CD4-positive, alpha-beta memory T cell (primary cell): ENCODE measurements at regions not wholly inside any gene's neighbourhood (a gene's known extent, or its start where the extent isn't known, plus 50 kb on each side); places are given as distances from the start of the nearest gene placed in this dataset.

Source experiments
- CTCF ChIA-PET: fragments of 350-600 bp; sonication (Branson Sonifier 250); formaldehyde crosslinking; loops from one replicate; lab custom pipeline; 2021; ENCODE audit warnings: inconsistent platforms; ENCODE audit not compliant: partially characterized antibody; lab: Charles Lee
- POLR2A ChIA-PET: fragments of 350-600 bp; sonication (Branson Sonifier 250); formaldehyde crosslinking; loops from one replicate; lab custom pipeline; 2021; ENCODE audit not compliant: partially characterized antibody; lab: Charles Lee
- DNase-seq, 5 donors: peaks; one replicate each; pipeline versions ENCODE4 v3.0.0 to v3.0.0-alpha.2; 2020 to 2022; ENCODE audit warnings: mixed read lengths in 1 of 5
- H3K27ac ChIP-seq: one replicate; pipeline ENCODE4 v1.7.0; 2013; ENCODE audit warnings: low read depth, low read length
- H3K27me3 ChIP-seq: 2 replicates; pipeline ENCODE4 v1.7.0; 2013; ENCODE audit warnings: mild to moderate bottlenecking, low read length, moderate library complexity; ENCODE audit not compliant: insufficient read depth
- H3K36me3 ChIP-seq: 2 replicates; pipeline ENCODE4 v1.7.0; 2013; ENCODE audit warnings: mild to moderate bottlenecking, low read length, moderate library complexity; ENCODE audit not compliant: insufficient read depth
- H3K4me1 ChIP-seq: 2 replicates; pipeline ENCODE4 v1.7.0; 2013; ENCODE audit warnings: mild to moderate bottlenecking, low read length, moderate library complexity; ENCODE audit not compliant: insufficient read depth
- H3K4me3 ChIP-seq, 2 donors: one replicate each; pipeline ENCODE4 v1.7.0; 2013; ENCODE audit warnings: low read length in 2 of 2, mild to moderate bottlenecking in 1 of 2
- H3K9me3 ChIP-seq, 2 donors: one replicate each; pipeline ENCODE4 v1.7.0; 2013; ENCODE audit warnings: low read length in 2 of 2, control low read depth in 1 of 2; ENCODE audit not compliant: control insufficient read depth in 1 of 2
- H3K27ac Mint-ChIP-seq, 7 donors: one replicate each; pipeline ENCODE4 v1.8.0; 2020 to 2021; ENCODE audit warnings: mixed read lengths in 7 of 7, mild to moderate bottlenecking in 6 of 7, inconsistent platforms in 3 of 7, moderate library complexity in 3 of 7
- H3K27me3 Mint-ChIP-seq, 2 donors: one replicate each; pipeline ENCODE4 v1.8.0; 2020 to 2021; ENCODE audit warnings: mixed read lengths in 2 of 2
- H3K36me3 Mint-ChIP-seq, 2 donors: one replicate each; pipeline ENCODE4 v1.8.0; 2020 to 2021; ENCODE audit warnings: mixed read lengths in 2 of 2, inconsistent platforms in 1 of 2, mild to moderate bottlenecking in 1 of 2
- H3K4me1 Mint-ChIP-seq, 4 donors: one replicate each; pipeline ENCODE4 v1.8.0; 2020 to 2021; ENCODE audit warnings: mixed read lengths in 4 of 4, mild to moderate bottlenecking in 1 of 4
- H3K4me3 Mint-ChIP-seq, 8 donors: one replicate each; pipeline ENCODE4 v1.8.0; 2020 to 2021; ENCODE audit warnings: mixed read lengths in 8 of 8, mild to moderate bottlenecking in 7 of 8, moderate library complexity in 6 of 8, inconsistent platforms in 3 of 8
- H3K9me3 Mint-ChIP-seq, 8 donors: one replicate each; pipeline ENCODE4 v1.8.0; 2020 to 2021; ENCODE audit warnings: mixed read lengths in 8 of 8, mild to moderate bottlenecking in 5 of 8, inconsistent platforms in 3 of 8, moderate library complexity in 1 of 8
- intact Hi-C: fragments of 100-400 bp; cut with micrococcal nuclease; formaldehyde crosslinking; loops from one replicate; pipeline ENCODE4 v1.15.1; 2023

- POLR2A ChIA-PET = no interaction called here
- intact Hi-C loops = no loop called here
Measured at GRCh38 chr11:31926816-31927528, 115.8 kb upstream of the PAX6 start.

DNA sequence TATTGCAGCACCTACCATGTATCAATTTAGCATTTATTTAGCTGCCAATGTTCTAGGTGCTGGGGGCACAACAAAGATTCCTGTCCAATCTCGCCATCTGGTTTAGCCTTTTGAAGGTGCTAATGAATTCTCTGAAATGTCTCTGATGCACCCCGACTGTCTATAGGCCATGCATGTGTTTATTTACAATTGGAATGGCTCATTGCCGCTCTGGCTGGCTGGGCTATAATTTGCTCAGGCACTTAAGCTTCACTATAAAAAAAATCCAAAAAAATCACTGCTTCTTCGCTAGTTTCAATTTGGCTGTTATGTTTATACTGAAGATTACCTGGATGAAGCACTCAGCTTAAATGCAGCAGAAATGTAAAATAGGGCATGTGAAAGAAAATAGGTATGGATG is 115.0 kb upstream of the PAX6 start:
- no peaks in the 10 kb centered on the region for H3K36me3 Mint-ChIP-seq
- ChIA-PET CTCF (interaction anchor here (0.6 kb wide), 1 partner anchor 367 kb away, joined by 4 read pairs; no protein-coding TSS in a partner anchor), POLR2A (no interaction called here)
- Histone ChIP-seq H3K4me3 (no peak overlapping the region), H3K36me3 (no peaks in the 10 kb centered on the region), H3K27me3 (no peaks in the 10 kb centered on the region), H3K4me1 (no peaks in the 10 kb centered on the region), H3K9me3 (no peaks in the 10 kb centered on the region), H3K27ac (no peak overlapping the region)
- no peak for DNase-seq
- H3K27ac Mint-ChIP-seq = no peak overlapping the region
- H3K4me1 Mint-ChIP-seq = no peaks in the 10 kb centered on the region
- peaks cover 8 to 10% of the 10 kb centered on the region in 2 donors for H3K27me3 Mint-ChIP-seq
- intact Hi-C loops = no loop called here
- H3K4me3 Mint-ChIP-seq = no peak overlapping the region
- H3K9me3 Mint-ChIP-seq = peaks cover 0 to 2% (median 0%) of the 10 kb centered on the region in 8 donors

More at GRCh38 chr11:31926816-31927528, 115.8 kb upstream of the PAX6 start:
- CTCF ChIA-PET = no interaction called here
- Mint-ChIP-seq H3K9me3 (peaks cover 0 to 2% (median 0%) of the 10 kb centered on the region in 8 donors), H3K27me3 (peaks cover 4 to 10% of the 10 kb centered on the region in 2 donors), H3K36me3 (no peaks in the 10 kb centered on the region), H3K4me1 (no peaks in the 10 kb centered on the region), H3K4me3 (no peak overlapping the region), H3K27ac (no peak overlapping the region)
- DNase-seq = no peak
- Histone ChIP-seq H3K4me1 (no peaks in the 10 kb centered on the region), H3K27ac (no peak overlapping the region), H3K36me3 (no peaks in the 10 kb centered on the region), H3K27me3 (no peaks in the 10 kb centered on the region), H3K9me3 (no peaks in the 10 kb centered on the region), H3K4me3 (no peak overlapping the region)

DNA sequence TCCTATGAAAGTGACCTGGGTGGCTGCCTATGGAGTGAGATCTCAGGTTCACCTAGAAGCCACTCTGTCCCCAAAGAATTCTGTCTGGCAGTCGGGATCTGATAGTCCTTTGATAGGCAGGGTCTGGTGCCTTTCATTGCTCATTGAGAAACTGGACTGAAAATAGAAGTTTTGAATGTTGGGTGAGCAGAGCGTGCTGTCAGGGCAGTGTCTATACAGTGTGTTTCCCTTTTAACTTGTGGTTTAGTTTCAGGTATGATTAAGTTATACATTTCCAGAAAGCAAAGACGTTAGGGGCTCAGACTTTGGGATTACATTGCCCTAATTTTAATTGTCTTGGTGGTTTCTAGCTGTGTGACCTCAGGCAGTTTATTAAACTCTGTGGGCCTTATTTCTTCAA is 111.3 kb upstream of the PAX6 start:
- no peak overlapping the region for H3K27ac Mint-ChIP-seq
- H3K27ac ChIP-seq = no peak overlapping the region
- H3K36me3 ChIP-seq = no peaks in the 10 kb centered on the region
- no peaks in the 10 kb centered on the region for H3K4me1 Mint-ChIP-seq
- H3K4me3 Mint-ChIP-seq = no peak overlapping the region
- no peaks in the 10 kb centered on the region for H3K9me3 ChIP-seq
- peaks cover 0 to 4% (median 0%) of the 10 kb centered on the region in 8 donors for H3K9me3 Mint-ChIP-seq
- ChIA-PET CTCF (no interaction called here), POLR2A (no interaction called here)
- intact Hi-C loops = no loop called here
- H3K4me1 ChIP-seq = no peaks in the 10 kb centered on the region
- peaks cover 4 to 12% of the 10 kb centered on the region in 2 donors for H3K27me3 Mint-ChIP-seq
- no peak for DNase-seq
- no peak overlapping the region for H3K4me3 ChIP-seq
- no peaks in the 10 kb centered on the region for H3K27me3 ChIP-seq
- H3K36me3 Mint-ChIP-seq = no peaks in the 10 kb centered on the region

DNA sequence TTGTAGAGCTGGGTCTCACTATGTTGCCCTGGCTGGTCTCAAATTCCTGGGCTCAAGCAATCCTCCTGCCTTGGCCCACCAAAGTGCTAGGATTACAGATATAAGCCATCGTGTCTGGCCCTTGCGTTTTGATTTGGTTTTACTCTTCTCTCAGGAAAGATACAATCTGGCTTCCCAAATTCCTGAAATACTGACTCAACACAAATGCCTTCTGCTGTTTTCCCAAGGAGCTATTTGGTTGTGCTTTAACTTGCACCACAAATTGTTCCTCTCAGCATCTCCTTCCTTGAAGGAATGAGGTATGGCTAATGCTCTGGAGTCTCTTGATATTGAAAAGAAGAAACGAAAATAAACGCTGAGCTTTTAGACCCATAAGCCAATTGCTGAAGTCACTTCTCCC is 110.0 kb upstream of the PAX6 start:
- no peaks in the 10 kb centered on the region for H3K9me3 ChIP-seq
- DNase-seq = no peak
- POLR2A ChIA-PET = no interaction called here
- H3K36me3 ChIP-seq = no peaks in the 10 kb centered on the region
- no peaks in the 10 kb centered on the region for H3K27me3 ChIP-seq
- Mint-ChIP-seq H3K4me1 (no peaks in the 10 kb centered on the region), H3K27ac (no peak overlapping the region), H3K9me3 (peaks cover 0 to 4% (median 0%) of the 10 kb centered on the region in 8 donors), H3K27me3 (peaks cover 4 to 12% of the 10 kb centered on the region in 2 donors), H3K36me3 (no peaks in the 10 kb centered on the region), H3K4me3 (no peak overlapping the region)
- H3K27ac ChIP-seq = no peak overlapping the region
- CTCF ChIA-PET = no interaction called here
- no peaks in the 10 kb centered on the region for H3K4me1 ChIP-seq
- intact Hi-C loops = no loop called here
- no peak overlapping the region for H3K4me3 ChIP-seq

GRCh38 chr11:31919175-31919574 is 108.1 kb upstream of the PAX6 start:
- intact Hi-C loops = no loop called here
- Mint-ChIP-seq H3K9me3 (peaks cover 0 to 4% (median 0%) of the 10 kb centered on the region in 8 donors), H3K27ac (no peak overlapping the region), H3K27me3 (peaks cover 7 to 15% of the 10 kb centered on the region in 2 donors), H3K4me3 (no peak overlapping the region), H3K36me3 (no peaks in the 10 kb centered on the region), H3K4me1 (no peaks in the 10 kb centered on the region)
- no peaks in the 10 kb centered on the region for H3K27me3 ChIP-seq
- no peaks in the 10 kb centered on the region for H3K4me1 ChIP-seq
- no peak overlapping the region for H3K27ac ChIP-seq
- no peaks in the 10 kb centered on the region for H3K36me3 ChIP-seq
- CTCF ChIA-PET = no interaction called here
- H3K4me3 ChIP-seq = no peak overlapping the region
- no peaks in the 10 kb centered on the region for H3K9me3 ChIP-seq
- DNase-seq = no peak
- POLR2A ChIA-PET = no interaction called here

GRCh38 chr11:31915867-31916266 is 104.7 kb upstream of the PAX6 start:
- Histone ChIP-seq H3K27me3 (no peaks in the 10 kb centered on the region), H3K9me3 (no peaks in the 10 kb centered on the region), H3K36me3 (no peaks in the 10 kb centered on the region), H3K4me1 (no peaks in the 10 kb centered on the region), H3K4me3 (no peak overlapping the region), H3K27ac (no peak overlapping the region)
- Mint-ChIP-seq H3K27ac (no peak overlapping the region), H3K27me3 (peaks cover 7 to 14% of the 10 kb centered on the region in 2 donors), H3K4me3 (no peak overlapping the region), H3K9me3 (peaks cover 0 to 4% (median 1%) of the 10 kb centered on the region in 8 donors), H3K36me3 (no peaks in the 10 kb centered on the region), H3K4me1 (no peaks in the 10 kb centered on the region)
- ChIA-PET CTCF (no interaction called here), POLR2A (no interaction called here)
- no peak for DNase-seq
- intact Hi-C loops = no loop called here

- no peak for DNase-seq
- Histone ChIP-seq H3K27ac (no peak overlapping the region), H3K4me3 (no peak overlapping the region), H3K9me3 (no peaks in the 10 kb centered on the region), H3K4me1 (no peaks in the 10 kb centered on the region), H3K36me3 (no peaks in the 10 kb centered on the region), H3K27me3 (no peaks in the 10 kb centered on the region)
- peaks cover 0 to 5% (median 2%) of the 10 kb centered on the region in 8 donors for H3K9me3 Mint-ChIP-seq
- H3K4me3 Mint-ChIP-seq = no peak overlapping the region
- peaks cover 7 to 12% of the 10 kb centered on the region in 2 donors for H3K27me3 Mint-ChIP-seq
- ChIA-PET POLR2A (no interaction called here), CTCF (no interaction called here)
- no peaks in the 10 kb centered on the region for H3K4me1 Mint-ChIP-seq
- H3K36me3 Mint-ChIP-seq = no peaks in the 10 kb centered on the region
- H3K27ac Mint-ChIP-seq = no peak overlapping the region
- intact Hi-C loops = no loop called here
Measured at GRCh38 chr11:31913985-31914384, 102.9 kb upstream of the PAX6 start.
